ENCODE measurements at regions not wholly inside any gene's neighbourhood (a gene's known extent, or its start where the extent isn't known, plus 50 kb on each side); places are given as distances from the start of the nearest gene placed in this dataset.

DNA sequence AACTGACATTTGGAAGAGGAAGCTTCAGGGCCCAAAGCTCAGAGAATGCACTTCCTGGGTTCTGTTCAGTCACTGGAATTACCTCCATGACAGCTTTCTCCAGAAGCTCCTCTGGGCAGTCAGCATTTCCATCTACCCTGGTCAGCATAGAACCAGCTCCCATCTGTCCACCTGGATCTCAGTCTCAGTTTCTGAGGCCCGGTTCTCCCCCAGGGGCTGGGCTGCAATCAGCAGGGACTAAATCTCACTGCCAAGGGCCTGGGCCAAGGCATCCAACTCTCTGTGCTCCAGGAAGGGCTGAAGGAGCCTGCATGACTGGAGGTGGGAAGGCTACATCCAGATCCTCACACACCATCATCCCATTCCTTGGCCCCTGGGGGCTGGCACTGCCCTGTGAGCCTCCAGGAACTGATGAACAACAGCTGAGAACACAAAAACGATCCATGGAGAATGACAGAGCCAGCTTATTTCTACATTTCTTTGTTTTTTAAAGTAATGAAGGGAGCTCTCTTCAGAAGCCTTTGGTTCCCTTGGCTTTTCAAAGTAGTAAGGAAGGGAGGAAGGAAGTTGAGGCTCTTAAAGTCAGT lies 66.3 kb upstream of the MRTFB start:
- Histone ChIP-seq H3K4me1 (ENCODE audit: insufficient read depth, low read length) (peaks cover 4% of the 10 kb centered on the region), H3K27ac (ENCODE audit: low read depth in 1 of 2, low read length in 2 of 2) (no peak overlapping the region), H3K36me3 (ENCODE audit: insufficient read depth, low read length) (no peaks in the 10 kb centered on the region), H3K9me3 (ENCODE audit: control insufficient read depth in 1 of 2, insufficient read depth in 1 of 2, low read length in 2 of 2) (no peaks in the 10 kb centered on the region), H3K27me3 (ENCODE audit: control insufficient read depth in 1 of 2, insufficient read depth in 2 of 2, low read length in 2 of 2) (no peaks in the 10 kb centered on the region), H3K4me3 (ENCODE audit: low read length) (no peak overlapping the region)
- TF ChIP-seq, protein P1, sequence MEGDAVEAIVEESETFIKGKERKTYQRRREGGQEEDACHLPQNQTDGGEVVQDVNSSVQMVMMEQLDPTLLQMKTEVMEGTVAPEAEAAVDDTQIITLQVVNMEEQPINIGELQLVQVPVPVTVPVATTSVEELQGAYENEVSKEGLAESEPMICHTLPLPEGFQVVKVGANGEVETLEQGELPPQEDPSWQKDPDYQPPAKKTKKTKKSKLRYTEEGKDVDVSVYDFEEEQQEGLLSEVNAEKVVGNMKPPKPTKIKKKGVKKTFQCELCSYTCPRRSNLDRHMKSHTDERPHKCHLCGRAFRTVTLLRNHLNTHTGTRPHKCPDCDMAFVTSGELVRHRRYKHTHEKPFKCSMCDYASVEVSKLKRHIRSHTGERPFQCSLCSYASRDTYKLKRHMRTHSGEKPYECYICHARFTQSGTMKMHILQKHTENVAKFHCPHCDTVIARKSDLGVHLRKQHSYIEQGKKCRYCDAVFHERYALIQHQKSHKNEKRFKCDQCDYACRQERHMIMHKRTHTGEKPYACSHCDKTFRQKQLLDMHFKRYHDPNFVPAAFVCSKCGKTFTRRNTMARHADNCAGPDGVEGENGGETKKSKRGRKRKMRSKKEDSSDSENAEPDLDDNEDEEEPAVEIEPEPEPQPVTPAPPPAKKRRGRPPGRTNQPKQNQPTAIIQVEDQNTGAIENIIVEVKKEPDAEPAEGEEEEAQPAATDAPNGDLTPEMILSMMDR (IDR thresholded peaks at IDR 0.05), result no peak
- intact Hi-C loops (cut with DNase I, micrococcal nuclease), result no loop called here
- Mint-ChIP-seq H3K27ac (no peak overlapping the region), H3K4me3 (no peak overlapping the region), H3K27me3 (peaks cover 12% of the 10 kb centered on the region), H3K9me3 (no peaks in the 10 kb centered on the region), H3K4me1 (ENCODE audit: low read depth) (peaks cover 13% of the 10 kb centered on the region), H3K36me3 (ENCODE audit: low read depth) (no peaks in the 10 kb centered on the region)
- ChIA-PET CTCF (no interaction called here), POLR2A (no interaction called here)
- DNase-seq (no peak), ATAC-seq (ENCODE audit: poor library complexity) (no peak)

DNA sequence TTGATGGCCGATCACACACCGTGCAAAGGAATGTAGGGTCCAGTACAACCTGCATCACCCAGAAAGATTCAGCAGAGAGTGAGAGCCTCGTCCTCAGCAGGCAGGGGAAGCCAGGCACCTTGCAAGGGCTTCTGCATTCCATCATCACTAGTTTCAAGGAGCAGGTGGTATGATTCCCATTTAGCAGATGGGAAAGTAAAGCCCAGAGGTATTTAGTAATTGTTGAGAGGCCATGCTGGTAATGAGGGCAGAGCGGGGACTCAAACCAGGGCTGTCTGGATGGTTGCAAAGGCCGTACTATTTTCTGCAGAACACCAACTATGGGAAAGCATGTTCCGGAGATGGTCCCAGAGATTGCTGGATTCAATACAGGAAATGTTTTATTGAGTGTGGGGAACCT lies 65.8 kb upstream of the MRTFB start:
- no peak overlapping the region for H3K4me3 ChIP-seq (ENCODE audit: low read length)
- Mint-ChIP-seq H3K9me3 (no peaks in the 10 kb centered on the region), H3K4me3 (no peak overlapping the region), H3K36me3 (ENCODE audit: low read depth) (no peaks in the 10 kb centered on the region), H3K27me3 (peaks cover 12% of the 10 kb centered on the region), H3K27ac (no peak overlapping the region), H3K4me1 (ENCODE audit: low read depth) (peaks cover 13% of the 10 kb centered on the region)
- no peak overlapping the region for H3K27ac ChIP-seq (ENCODE audit: low read depth in 1 of 2, low read length in 2 of 2)
- ATAC-seq (ENCODE audit: poor library complexity) (no peak), DNase-seq (no peak)
- TF ChIP-seq, protein P1 (IDR thresholded peaks at IDR 0.05), result no peak
- no peaks in the 10 kb centered on the region for H3K27me3 ChIP-seq (ENCODE audit: control insufficient read depth in 1 of 2, insufficient read depth in 2 of 2, low read length in 2 of 2)
- H3K36me3 ChIP-seq (ENCODE audit: insufficient read depth, low read length), result no peaks in the 10 kb centered on the region
- CTCF ChIA-PET, result no interaction called here
- intact Hi-C loops (cut with DNase I, micrococcal nuclease), result no loop called here
- H3K4me1 ChIP-seq (ENCODE audit: insufficient read depth, low read length), result peaks cover 4% of the 10 kb centered on the region
- no peaks in the 10 kb centered on the region for H3K9me3 ChIP-seq (ENCODE audit: control insufficient read depth in 1 of 2, insufficient read depth in 1 of 2, low read length in 2 of 2)
- POLR2A ChIA-PET, result no interaction called here

DNA sequence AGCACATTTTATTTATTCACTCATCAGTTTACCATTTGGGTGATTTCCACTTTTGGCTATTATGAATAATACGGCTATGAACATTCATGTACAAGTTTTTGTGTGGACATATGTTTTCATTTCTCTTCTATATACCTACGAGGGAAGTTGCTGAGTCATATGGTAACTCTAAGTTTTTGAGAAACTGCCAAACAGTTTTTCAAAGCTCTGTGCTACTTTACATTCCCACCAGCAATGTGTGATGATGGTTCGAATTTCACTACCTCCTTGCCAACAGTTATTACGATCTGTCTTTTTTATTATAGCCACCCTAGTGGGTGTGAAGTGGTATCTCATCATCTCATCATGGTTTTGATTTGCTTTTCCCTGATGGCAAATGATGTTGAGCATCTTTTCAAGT lies 63.7 kb upstream of the MRTFB start:
- Histone ChIP-seq H3K4me1 (ENCODE audit: insufficient read depth, low read length) (peaks cover 4% of the 10 kb centered on the region), H3K27ac (ENCODE audit: low read depth in 1 of 2, low read length in 2 of 2) (no peak overlapping the region), H3K36me3 (ENCODE audit: insufficient read depth, low read length) (no peaks in the 10 kb centered on the region), H3K27me3 (ENCODE audit: control insufficient read depth in 1 of 2, insufficient read depth in 2 of 2, low read length in 2 of 2) (peaks cover 0 to 4% of the 10 kb centered on the region in 2 experiments), H3K4me3 (ENCODE audit: low read length) (no peak overlapping the region), H3K9me3 (ENCODE audit: control insufficient read depth in 1 of 2, insufficient read depth in 1 of 2, low read length in 2 of 2) (no peaks in the 10 kb centered on the region)
- no peak for ATAC-seq (ENCODE audit: poor library complexity)
- POLR2A ChIA-PET, result no interaction called here
- Mint-ChIP-seq H3K9me3 (no peaks in the 10 kb centered on the region), H3K27ac (no peak overlapping the region), H3K36me3 (ENCODE audit: low read depth) (no peaks in the 10 kb centered on the region), H3K27me3 (peaks cover 9% of the 10 kb centered on the region), H3K4me1 (ENCODE audit: low read depth) (peaks cover 13% of the 10 kb centered on the region), H3K4me3 (no peak overlapping the region)
- DNase-seq, result no peak
- CTCF ChIA-PET, result no interaction called here
- intact Hi-C loops (cut with DNase I, micrococcal nuclease), result no loop called here
- TF ChIP-seq, protein P1 (IDR thresholded peaks at IDR 0.05), result no peak
